IPS-20b (cell line): ENCODE measurements at regions not wholly inside any gene's neighbourhood (a gene's known extent, or its start where the extent isn't known, plus 50 kb on each side); places are given as distances from the start of the nearest gene placed in this dataset.

Experiments used
- H3K27ac ChIP-seq: one replicate; pipeline ENCODE4 v1.5.1; 2013; ENCODE audit warnings: low read length
- H3K27me3 ChIP-seq: 2 replicates; pipeline ENCODE4 v1.6.1; 2013; ENCODE audit warnings: mild to moderate bottlenecking, low read length, inconsistent platforms; ENCODE audit not compliant: insufficient read depth
- H3K36me3 ChIP-seq: 2 replicates; pipeline ENCODE4 v1.6.1; 2013; ENCODE audit warnings: low read depth, mild to moderate bottlenecking, inconsistent platforms, low read length, moderate library complexity; ENCODE audit not compliant: insufficient read depth
- H3K4me1 ChIP-seq: 2 replicates; pipeline ENCODE4 v1.6.1; 2013; ENCODE audit warnings: mild to moderate bottlenecking, control low read depth, inconsistent platforms, low read length, moderate library complexity; ENCODE audit not compliant: insufficient read depth
- H3K4me3 ChIP-seq: 2 replicates; pipeline ENCODE4 v1.5.1; 2013; ENCODE audit warnings: mild to moderate bottlenecking, low read length, inconsistent platforms
- H3K9ac ChIP-seq: 2 replicates; pipeline ENCODE4 v1.6.1; 2013; ENCODE audit warnings: low read depth, mild to moderate bottlenecking, inconsistent platforms, low read length, moderate library complexity
- H3K9me3 ChIP-seq: 2 replicates; pipeline ENCODE4 v1.6.1; 2013; ENCODE audit warnings: mild to moderate bottlenecking, low read depth, low read length, inconsistent platforms; ENCODE audit not compliant: insufficient read depth

GRCh38 chr13:105960326-105960725, 575.1 kb downstream of the EFNB2 start:
- Histone ChIP-seq H3K9me3 (no peaks in the 10 kb centered on the region), H3K27ac (no peak overlapping the region), H3K9ac (no peak overlapping the region), H3K27me3 (no peaks in the 10 kb centered on the region), H3K36me3 (no peaks in the 10 kb centered on the region), H3K4me1 (no peaks in the 10 kb centered on the region), H3K4me3 (no peak overlapping the region)

- Histone ChIP-seq H3K9ac (no peak overlapping the region), H3K4me1 (no peaks in the 10 kb centered on the region), H3K4me3 (no peak overlapping the region), H3K27me3 (no peaks in the 10 kb centered on the region), H3K36me3 (no peaks in the 10 kb centered on the region), H3K9me3 (no peaks in the 10 kb centered on the region), H3K27ac (no peak overlapping the region)
Observed at GRCh38 chr13:105959876-105960275, 575.6 kb downstream of the EFNB2 start.

- Histone ChIP-seq H3K4me1 (no peaks in the 10 kb centered on the region), H3K36me3 (no peaks in the 10 kb centered on the region), H3K9ac (no peak overlapping the region), H3K4me3 (no peak overlapping the region), H3K9me3 (no peaks in the 10 kb centered on the region), H3K27ac (no peak overlapping the region), H3K27me3 (no peaks in the 10 kb centered on the region)
Observed at GRCh38 chr13:105957769-105958438, 577.6 kb downstream of the EFNB2 start.

- no peaks in the 10 kb centered on the region for H3K4me1 ChIP-seq
- H3K27ac ChIP-seq, result no peak overlapping the region
- no peaks in the 10 kb centered on the region for H3K9me3 ChIP-seq
- no peaks in the 10 kb centered on the region for H3K27me3 ChIP-seq
- no peak overlapping the region for H3K4me3 ChIP-seq
- H3K9ac ChIP-seq, result no peak overlapping the region
- H3K36me3 ChIP-seq, result no peaks in the 10 kb centered on the region
Observed at GRCh38 chr13:105956921-105957320, 578.5 kb downstream of the EFNB2 start.

DNA sequence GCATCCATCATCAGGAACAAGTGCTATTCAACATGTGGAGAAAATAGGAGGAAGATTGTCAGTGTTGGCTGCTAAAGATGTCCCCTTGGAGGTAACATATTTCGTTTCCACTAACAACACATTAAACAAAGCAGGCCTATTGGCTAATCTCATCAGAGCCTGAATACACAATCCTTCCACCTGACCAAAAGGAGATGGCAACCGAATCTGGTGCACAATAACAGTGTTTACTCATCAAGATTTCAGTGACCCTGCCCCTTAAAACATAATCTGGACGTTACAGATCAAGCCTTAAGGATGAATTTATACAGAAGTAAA, 582.5 kb downstream of the EFNB2 start:
- Histone ChIP-seq H3K36me3 (no peaks in the 10 kb centered on the region), H3K27ac (no peak overlapping the region), H3K27me3 (no peaks in the 10 kb centered on the region), H3K9me3 (no peaks in the 10 kb centered on the region), H3K4me1 (no peaks in the 10 kb centered on the region), H3K4me3 (no peak overlapping the region), H3K9ac (no peak overlapping the region)

- Histone ChIP-seq H3K27me3 (no peaks in the 10 kb centered on the region), H3K9ac (no peak overlapping the region), H3K4me1 (no peaks in the 10 kb centered on the region), H3K4me3 (no peak overlapping the region), H3K9me3 (no peaks in the 10 kb centered on the region), H3K27ac (no peak overlapping the region), H3K36me3 (no peaks in the 10 kb centered on the region)
Observed at GRCh38 chr13:105952233-105952972, 583.1 kb downstream of the EFNB2 start.

DNA sequence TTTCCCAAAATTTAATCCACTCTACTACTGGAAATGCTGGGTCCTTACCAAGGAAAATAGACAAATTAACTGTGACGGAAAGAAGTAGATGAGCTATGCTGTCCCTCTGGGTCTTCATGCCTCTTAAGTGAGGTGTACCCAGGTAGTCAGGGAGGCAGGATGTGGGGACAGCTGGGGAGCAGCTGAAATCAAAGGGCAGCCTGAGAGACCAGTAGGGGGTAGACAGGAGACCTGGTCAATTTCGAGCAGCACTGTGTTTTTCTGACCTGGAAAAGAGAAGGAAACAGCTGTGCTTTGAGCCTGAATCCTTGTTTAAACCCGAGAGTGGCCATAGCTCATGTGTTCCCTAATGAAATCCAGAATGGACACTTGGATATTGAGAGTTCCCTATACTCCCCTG, 587.3 kb downstream of the EFNB2 start:
- H3K4me3 ChIP-seq, result no peak overlapping the region
- H3K27ac ChIP-seq, result no peak overlapping the region
- no peak overlapping the region for H3K9ac ChIP-seq
- H3K27me3 ChIP-seq, result no peaks in the 10 kb centered on the region
- no peaks in the 10 kb centered on the region for H3K4me1 ChIP-seq
- H3K36me3 ChIP-seq, result no peaks in the 10 kb centered on the region
- H3K9me3 ChIP-seq, result no peaks in the 10 kb centered on the region; the same call in 1 of the 2 replicates

DNA sequence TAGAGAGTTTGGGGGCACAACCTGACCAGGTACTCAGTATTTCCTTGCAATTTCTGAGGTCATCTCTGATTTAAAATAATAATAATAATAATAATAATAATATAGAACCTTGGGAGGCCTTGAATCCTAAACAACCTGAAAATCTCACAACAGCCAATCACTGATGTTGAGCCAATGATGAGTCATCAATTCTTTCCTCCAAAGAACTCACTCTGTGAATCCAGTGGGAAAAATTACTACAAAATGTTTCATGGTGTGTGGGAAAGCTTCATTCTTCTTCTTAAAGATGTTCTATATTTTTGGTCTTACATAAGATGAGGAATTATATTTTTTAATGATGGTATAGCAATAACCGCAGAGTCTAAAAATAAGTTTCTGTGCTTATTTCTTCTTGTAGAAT, 594.6 kb downstream of the EFNB2 start:
- no peak overlapping the region for H3K9ac ChIP-seq
- H3K9me3 ChIP-seq, result no peaks in the 10 kb centered on the region; the same call in 1 of the 2 replicates
- H3K4me1 ChIP-seq, result no peaks in the 10 kb centered on the region
- no peak overlapping the region for H3K27ac ChIP-seq
- H3K27me3 ChIP-seq, result no peaks in the 10 kb centered on the region
- no peak overlapping the region for H3K4me3 ChIP-seq
- no peaks in the 10 kb centered on the region for H3K36me3 ChIP-seq

DNA sequence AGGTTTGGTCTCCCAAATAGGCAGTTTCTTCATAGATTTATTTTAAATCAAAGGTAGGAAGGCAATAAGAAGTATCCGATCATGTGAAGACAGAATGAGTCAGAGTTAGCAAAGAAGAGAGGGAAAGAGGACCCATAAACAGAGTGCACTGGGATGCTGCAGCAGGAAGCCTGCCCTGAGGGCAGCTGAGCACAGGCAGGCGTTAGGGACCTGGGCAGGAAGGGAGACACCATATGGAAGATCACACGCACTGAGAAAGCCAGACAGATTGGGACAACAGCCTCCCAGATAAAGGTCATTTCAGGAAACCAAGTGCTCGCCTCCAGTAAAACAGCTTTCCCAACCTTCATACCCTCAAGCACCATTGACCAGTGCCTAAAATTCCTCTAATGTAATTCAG, 598.0 kb downstream of the EFNB2 start:
- no peak overlapping the region for H3K4me3 ChIP-seq
- H3K27ac ChIP-seq, result no peak overlapping the region
- H3K9ac ChIP-seq, result no peak overlapping the region
- no peaks in the 10 kb centered on the region for H3K4me1 ChIP-seq
- no peaks in the 10 kb centered on the region for H3K27me3 ChIP-seq
- H3K9me3 ChIP-seq, result no peaks in the 10 kb centered on the region
- no peaks in the 10 kb centered on the region for H3K36me3 ChIP-seq

DNA sequence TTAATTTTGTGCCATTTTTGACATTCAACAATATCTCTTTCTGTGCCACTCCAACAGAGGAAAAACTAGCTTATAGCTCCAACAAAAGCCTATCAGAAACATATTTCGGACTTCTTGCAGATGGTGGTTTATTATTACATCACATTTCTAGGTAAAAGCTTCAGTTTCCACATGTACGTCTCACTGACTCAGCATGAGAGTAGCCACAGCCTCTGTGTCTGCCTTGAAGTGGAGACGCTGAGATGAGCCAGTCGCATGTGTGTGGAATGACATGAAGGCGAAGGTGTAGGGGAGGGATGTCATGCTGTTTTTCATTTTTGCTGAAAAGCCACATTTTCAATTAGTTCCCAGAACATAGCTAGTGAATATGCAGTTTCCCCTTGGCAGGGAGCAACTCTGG, 598.6 kb downstream of the EFNB2 start:
- Histone ChIP-seq H3K27me3 (no peaks in the 10 kb centered on the region), H3K36me3 (no peaks in the 10 kb centered on the region), H3K9ac (no peak overlapping the region), H3K4me3 (no peak overlapping the region), H3K27ac (no peak overlapping the region), H3K4me1 (no peaks in the 10 kb centered on the region), H3K9me3 (no peaks in the 10 kb centered on the region)

GRCh38 chr13:105929505-105929904, 606.0 kb downstream of the EFNB2 start:
- Histone ChIP-seq H3K27me3 (no peaks in the 10 kb centered on the region), H3K27ac (no peak overlapping the region), H3K4me1 (no peaks in the 10 kb centered on the region), H3K9ac (no peak overlapping the region), H3K4me3 (no peak overlapping the region), H3K9me3 (no peaks in the 10 kb centered on the region), H3K36me3 (no peaks in the 10 kb centered on the region)

DNA sequence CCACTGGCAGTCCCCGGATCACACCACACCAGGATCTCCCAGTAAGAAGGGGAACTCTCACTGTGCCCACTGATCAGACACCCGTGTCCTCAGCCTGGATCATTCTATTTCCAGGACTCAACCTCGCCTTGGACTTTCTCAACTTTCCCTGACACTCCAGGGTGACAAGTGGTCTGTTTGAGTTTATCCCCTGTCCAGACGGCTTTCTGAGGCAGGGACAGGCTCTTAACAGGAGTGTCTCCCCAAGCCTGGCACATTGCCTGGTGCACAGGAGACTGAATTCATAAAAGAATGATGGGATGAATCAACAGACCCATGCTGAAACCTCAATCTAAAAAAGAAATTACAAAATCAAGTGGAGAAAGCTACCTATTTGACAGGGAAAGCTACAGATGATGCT, 606.6 kb downstream of the EFNB2 start:
- no peak overlapping the region for H3K9ac ChIP-seq
- no peaks in the 10 kb centered on the region for H3K4me1 ChIP-seq
- no peaks in the 10 kb centered on the region for H3K36me3 ChIP-seq
- H3K27me3 ChIP-seq, result no peaks in the 10 kb centered on the region
- H3K4me3 ChIP-seq, result no peak overlapping the region
- no peak overlapping the region for H3K27ac ChIP-seq
- no peaks in the 10 kb centered on the region for H3K9me3 ChIP-seq
